DND-41 (cell line): ENCODE measurements at regions not wholly inside any gene's neighbourhood (a gene's known extent, or its start where the extent isn't known, plus 50 kb on each side); places are given as distances from the start of the nearest gene placed in this dataset.

Source experiments
- ATAC-seq: fragments of 200-7000 bp; cut with Tn5 transposase; 3 replicates; pipeline ENCODE4 v1.9.1; 2021; ENCODE audit warnings: low read depth; ENCODE audit not compliant: insufficient read depth
- DNase-seq: peaks from one replicate; pipeline ENCODE4 v3.0.0-alpha.2; 2020
- H2AFZ ChIP-seq: 2 replicates; pipeline ENCODE4 v1.6.0; 2012; ENCODE audit warnings: low read depth, low read length
- H3K27ac ChIP-seq: 2 replicates; pipeline ENCODE4 v1.5.1; 2012; ENCODE audit warnings: low read length, inconsistent platforms
- H3K27me3 ChIP-seq: fragments of 200-600 bp; sonication (generic); 2 replicates; pipeline ENCODE4 v1.6.0; 2012; ENCODE audit warnings: low read length, mild to moderate bottlenecking, inconsistent platforms; ENCODE audit not compliant: insufficient read depth, poor library complexity
- H3K36me3 ChIP-seq: 2 replicates; pipeline ENCODE4 v1.5.1; 2012; ENCODE audit warnings: low read length, inconsistent platforms; ENCODE audit not compliant: insufficient read depth
- H3K4me1 ChIP-seq: 2 replicates; pipeline ENCODE4 v1.5.1; 2012; ENCODE audit warnings: mild to moderate bottlenecking, low read length; ENCODE audit not compliant: insufficient read depth
- H3K4me2 ChIP-seq: 2 replicates; pipeline ENCODE4 v1.6.0; 2012; ENCODE audit warnings: mild to moderate bottlenecking, moderate library complexity, low read length, inconsistent platforms; ENCODE audit not compliant: insufficient read depth
- H3K4me3 ChIP-seq, 2 experiments: fragments of 200-600 bp in 1 of 2; shearing (Covaris generic) in 1 of 2; 2 replicates each; pipeline ENCODE4 v1.5.1; 2012 to 2016; ENCODE audit warnings: inconsistent platforms in 2 of 2, low read length in 2 of 2, mild to moderate bottlenecking in 2 of 2, low read depth in 1 of 2, moderate library complexity in 1 of 2
- H3K79me2 ChIP-seq: 2 replicates; pipeline ENCODE4 v1.6.0; 2012; ENCODE audit warnings: low read length, inconsistent platforms; ENCODE audit not compliant: insufficient read depth
- H3K9ac ChIP-seq: 2 replicates; pipeline ENCODE4 v1.6.0; 2012; ENCODE audit warnings: low read depth, mild to moderate bottlenecking, inconsistent platforms, low read length, moderate library complexity
- H3K9me3 ChIP-seq: 2 replicates; pipeline ENCODE4 v1.5.1; 2012; ENCODE audit warnings: low read length, moderate library complexity, mild to moderate bottlenecking, inconsistent platforms; ENCODE audit not compliant: insufficient read depth, severe bottlenecking
- H4K20me1 ChIP-seq: 2 replicates; pipeline ENCODE4 v1.6.0; 2012; ENCODE audit warnings: low read length; ENCODE audit not compliant: insufficient read depth
- CTCF ChIP-seq: IDR thresholded peaks from 2 replicates; pipeline ENCODE4 v1.5.1; 2012; ENCODE audit warnings: borderline replicate concordance, low read length, moderate library complexity, mild to moderate bottlenecking; ENCODE audit not compliant: poor library complexity, severe bottlenecking; ENCODE audit errors: extremely low read depth
- EZH2 ChIP-seq: IDR thresholded peaks from 3 replicates; pipeline ENCODE4 v1.6.1; 2012; ENCODE audit warnings: borderline replicate concordance, low read depth, mild to moderate bottlenecking, moderate library complexity, low read length, inconsistent platforms; ENCODE audit not compliant: severe bottlenecking

GRCh38 chr10:9878383-9878782 lies 1139.3 kb upstream of the CELF2 start:
- Histone ChIP-seq H3K4me2 (no peak overlapping the region), H3K27me3 (no peaks in the 10 kb centered on the region), H3K27ac (no peak overlapping the region), H3K36me3 (no peaks in the 10 kb centered on the region), H3K4me1 (no peaks in the 10 kb centered on the region), H3K9me3 (no peaks in the 10 kb centered on the region), H3K79me2 (no peaks in the 10 kb centered on the region), H3K4me3 (no peak overlapping the region), H3K9ac (no peak overlapping the region), H2AFZ (no peak overlapping the region), H4K20me1 (no peaks in the 10 kb centered on the region)
- TF ChIP-seq CTCF (no peak), EZH2 (no peak)
- DNase-seq (no peak), ATAC-seq (no peak)

GRCh38 chr10:9885761-9886160 lies 1131.9 kb upstream of the CELF2 start:
- H3K27me3 ChIP-seq = no peaks in the 10 kb centered on the region
- no peaks in the 10 kb centered on the region for H3K36me3 ChIP-seq
- H3K4me2 ChIP-seq = no peak overlapping the region
- H2AFZ ChIP-seq = no peak overlapping the region
- no peaks in the 10 kb centered on the region for H3K79me2 ChIP-seq
- H3K9me3 ChIP-seq = peaks cover 2% of the 10 kb centered on the region
- H3K9ac ChIP-seq = no peak overlapping the region
- TF ChIP-seq EZH2 (no peak), CTCF (no peak)
- H3K27ac ChIP-seq = no peak overlapping the region
- no peaks in the 10 kb centered on the region for H4K20me1 ChIP-seq
- no peak overlapping the region for H3K4me3 ChIP-seq
- no peak for DNase-seq
- ATAC-seq = no peak
- no peaks in the 10 kb centered on the region for H3K4me1 ChIP-seq

GRCh38 chr10:9886772-9887171 lies 1130.9 kb upstream of the CELF2 start:
- Histone ChIP-seq H2AFZ (no peak overlapping the region), H3K79me2 (no peaks in the 10 kb centered on the region), H3K4me3 (no peak overlapping the region), H3K36me3 (no peaks in the 10 kb centered on the region), H3K27ac (no peak overlapping the region), H3K9ac (no peak overlapping the region), H3K9me3 (peaks cover 2% of the 10 kb centered on the region), H4K20me1 (no peaks in the 10 kb centered on the region), H3K4me2 (no peak overlapping the region), H3K27me3 (peaks cover 3% of the 10 kb centered on the region), H3K4me1 (no peaks in the 10 kb centered on the region)
- ATAC-seq (no peak), DNase-seq (no peak)
- TF ChIP-seq EZH2 (no peak), CTCF (no peak)

GRCh38 chr10:9895453-9895852 lies 1122.2 kb upstream of the CELF2 start:
- Histone ChIP-seq H3K9ac (no peak overlapping the region), H3K27ac (no peak overlapping the region), H3K27me3 (peaks cover 3% of the 10 kb centered on the region), H3K36me3 (no peaks in the 10 kb centered on the region), H2AFZ (no peak overlapping the region), H3K4me3 (no peak overlapping the region), H3K79me2 (no peaks in the 10 kb centered on the region), H4K20me1 (no peaks in the 10 kb centered on the region), H3K4me1 (no peaks in the 10 kb centered on the region), H3K4me2 (no peak overlapping the region), H3K9me3 (no peaks in the 10 kb centered on the region)
- DNase-seq (no peak), ATAC-seq (no peak)
- TF ChIP-seq EZH2 (no peak), CTCF (no peak)
